HG02885 (cell line): ENCODE measurements at regions not wholly inside any gene's neighbourhood (a gene's known extent, or its start where the extent isn't known, plus 50 kb on each side); places are given as distances from the start of the nearest gene placed in this dataset.
"Not testable (repeated sequence)": the region's sequence is repeated elsewhere in the genome, so short reads cannot be mapped to it uniquely, and the experiment has no call there.

ENCODE experiments used
- ATAC-seq: cut with Tn5 transposase; IDR thresholded peaks from one replicate; pipeline ENCODE4 v1.9.1; 2021; ENCODE audit warnings: mild to moderate bottlenecking; ENCODE audit not compliant: unreplicated experiment, poor library complexity

DNA sequence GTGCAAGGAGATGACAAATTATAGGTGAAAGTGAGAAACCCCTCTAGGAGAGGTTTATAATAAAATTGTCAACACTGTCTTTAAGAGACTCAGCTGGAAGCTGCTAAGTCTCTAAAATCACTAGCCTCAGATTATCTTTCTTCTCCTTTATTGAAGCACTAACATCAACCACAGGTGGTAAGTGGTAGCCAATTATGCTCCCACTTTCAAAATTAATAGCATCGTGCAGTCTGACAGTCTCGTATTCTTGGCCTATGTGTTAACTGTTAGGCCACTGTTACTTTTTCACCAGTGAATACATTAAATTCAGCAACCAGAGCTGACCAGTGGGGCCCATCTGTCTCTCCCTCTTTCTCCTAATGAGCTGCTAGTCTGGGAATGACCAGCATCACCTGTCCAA, 674.1 kb downstream of the RAPGEF2 start:
- ATAC-seq: no peak

DNA sequence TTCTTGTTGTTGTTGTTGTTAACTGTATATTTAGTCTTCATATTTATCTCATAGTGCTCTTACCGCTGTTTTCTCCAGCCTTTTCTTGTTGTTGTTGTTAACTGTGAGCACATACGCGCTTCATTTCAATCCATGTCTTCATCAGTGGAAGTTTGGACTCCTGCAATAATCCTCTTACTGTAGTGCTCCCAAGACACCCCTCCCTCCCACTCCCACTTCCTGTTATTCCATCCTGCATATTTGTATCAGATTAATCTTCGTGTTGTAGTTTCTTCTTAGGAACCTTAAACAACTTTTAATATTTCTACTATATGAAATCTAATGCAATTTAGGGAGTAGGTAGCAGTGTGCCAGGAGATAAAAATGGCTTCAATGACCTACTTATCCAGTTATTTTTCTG, 674.8 kb downstream of the RAPGEF2 start:
- ATAC-seq: no peak

DNA sequence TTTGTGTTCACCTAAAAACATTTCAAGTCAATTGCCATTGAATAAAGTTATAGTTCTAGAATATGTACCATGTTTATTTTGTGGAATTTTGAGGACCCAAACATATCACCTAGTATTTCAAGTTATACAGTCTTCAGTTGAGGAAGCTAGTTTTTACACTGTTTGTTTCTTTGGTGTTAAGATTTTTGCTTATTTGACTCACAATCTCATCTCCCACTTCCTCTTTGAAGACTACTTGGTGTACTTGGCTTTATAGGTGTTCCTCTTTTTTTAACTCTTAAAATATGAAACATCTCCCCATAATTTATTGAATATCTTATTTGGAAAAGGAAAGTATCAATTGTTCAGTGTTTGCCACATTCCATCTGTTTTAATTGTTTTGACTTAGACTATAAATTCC, 675.4 kb downstream of the RAPGEF2 start:
- no peak for ATAC-seq

DNA sequence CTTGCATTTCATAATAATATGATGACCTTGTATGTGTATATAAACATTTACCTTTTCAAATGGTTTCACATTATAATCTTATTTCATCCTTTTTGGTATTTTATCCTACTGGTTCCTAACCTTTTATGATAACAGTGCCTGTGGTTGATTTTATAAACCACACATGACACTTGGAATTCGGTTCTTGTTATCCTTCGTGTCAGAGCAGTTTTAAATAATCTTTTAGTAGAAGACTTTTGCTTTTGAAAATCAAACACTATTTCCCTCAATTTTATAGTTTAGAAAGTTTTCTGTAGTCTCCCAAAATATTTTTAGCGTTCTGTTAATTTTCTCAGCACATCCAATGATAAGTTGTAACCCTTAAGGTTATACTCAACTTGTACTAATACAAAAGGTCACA, 676.8 kb downstream of the RAPGEF2 start:
- ATAC-seq: no peak

DNA sequence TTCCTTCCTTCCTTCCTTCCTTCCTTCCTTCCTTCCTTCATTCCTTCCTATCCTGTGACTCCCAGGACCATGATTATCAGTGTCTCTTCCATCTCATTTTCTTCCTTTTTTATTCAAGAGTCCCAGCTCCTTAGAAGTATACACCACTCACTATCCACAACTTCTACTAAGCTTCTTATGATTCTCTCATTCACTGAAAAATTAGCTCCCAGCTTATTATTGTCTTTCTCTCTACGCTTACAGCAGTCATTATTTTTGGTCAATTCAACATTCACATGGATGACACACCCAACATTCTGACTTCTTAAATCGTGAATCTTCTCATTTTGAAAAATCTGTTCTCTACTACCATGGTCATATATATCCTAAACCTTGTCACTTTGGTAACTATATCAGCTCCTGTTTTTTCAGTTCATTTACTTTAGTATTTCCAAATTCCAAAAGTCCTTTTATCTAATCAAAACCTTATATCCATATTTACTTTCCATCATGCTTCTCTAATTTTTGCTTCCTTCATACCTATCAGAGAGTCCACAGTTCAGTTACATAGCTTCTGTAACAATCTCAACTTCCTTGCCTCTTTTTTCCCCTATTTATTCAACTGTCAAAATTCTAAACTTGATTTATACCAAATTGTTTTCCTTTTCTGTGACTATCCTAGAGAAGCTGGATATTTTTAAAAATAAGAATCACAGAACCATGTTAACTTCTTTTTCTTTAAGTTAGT, 677.5 kb downstream of the RAPGEF2 start:
- no peak for ATAC-seq

DNA sequence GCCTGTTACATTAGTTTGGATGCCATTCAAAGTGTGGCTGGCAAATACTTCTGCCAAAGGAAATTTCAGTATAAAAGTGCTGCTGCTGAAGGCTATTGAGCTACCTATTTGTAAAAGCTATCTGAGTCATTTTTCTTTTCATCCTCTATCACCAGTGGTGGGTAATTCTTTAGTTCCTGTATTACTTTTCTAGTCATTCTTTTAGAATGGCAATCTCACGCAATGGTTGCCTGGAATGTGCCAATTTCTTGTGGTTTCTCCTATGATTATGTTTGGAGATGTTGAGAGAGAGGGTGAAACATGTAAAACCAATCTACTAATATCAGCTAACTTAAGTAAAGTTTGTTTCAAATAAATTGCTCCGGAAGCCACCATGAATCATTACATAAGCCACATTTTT, 685.0 kb downstream of the RAPGEF2 start:
- ATAC-seq: no peak

DNA sequence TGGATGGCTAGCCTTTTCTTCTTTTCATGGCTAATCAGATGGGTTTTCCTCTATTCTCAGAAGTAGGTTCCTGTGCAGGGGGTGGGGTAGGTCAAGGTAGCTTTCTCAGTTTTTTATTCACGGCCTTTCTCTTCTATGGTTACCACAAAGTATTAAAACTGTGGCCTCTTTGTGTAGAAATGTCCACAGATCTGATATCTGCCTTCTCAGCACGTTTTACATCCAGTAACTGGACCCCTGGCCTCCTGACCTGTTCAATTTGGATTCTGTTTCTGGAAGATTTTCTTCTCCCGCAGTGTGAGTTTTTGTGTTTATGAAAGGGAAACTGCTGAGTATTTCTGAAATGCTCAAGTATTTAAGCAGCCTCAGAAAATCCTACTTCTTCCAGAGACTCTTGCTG, 688.5 kb downstream of the RAPGEF2 start:
- ATAC-seq: no peak

DNA sequence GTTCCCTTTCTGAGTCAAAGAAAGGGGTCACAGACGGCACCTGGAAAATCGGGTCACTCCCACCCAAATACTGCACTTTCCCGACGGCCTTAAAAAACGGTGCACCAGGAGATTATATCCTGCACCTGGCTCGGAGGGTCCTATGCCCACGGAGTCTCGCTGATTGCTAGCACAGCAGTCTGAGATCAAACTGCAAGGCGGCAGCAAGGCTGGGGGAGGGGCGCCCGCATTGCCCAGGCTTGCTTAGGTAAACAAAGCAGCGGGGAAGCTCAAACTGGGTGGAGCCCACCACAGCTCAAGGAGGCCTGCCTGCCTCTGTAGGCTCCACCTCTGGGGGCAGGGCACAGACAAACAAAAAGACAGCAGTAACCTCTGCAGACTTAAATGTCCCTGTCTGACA, 701.7 kb downstream of the RAPGEF2 start:
- not testable (repeated sequence) for ATAC-seq

DNA sequence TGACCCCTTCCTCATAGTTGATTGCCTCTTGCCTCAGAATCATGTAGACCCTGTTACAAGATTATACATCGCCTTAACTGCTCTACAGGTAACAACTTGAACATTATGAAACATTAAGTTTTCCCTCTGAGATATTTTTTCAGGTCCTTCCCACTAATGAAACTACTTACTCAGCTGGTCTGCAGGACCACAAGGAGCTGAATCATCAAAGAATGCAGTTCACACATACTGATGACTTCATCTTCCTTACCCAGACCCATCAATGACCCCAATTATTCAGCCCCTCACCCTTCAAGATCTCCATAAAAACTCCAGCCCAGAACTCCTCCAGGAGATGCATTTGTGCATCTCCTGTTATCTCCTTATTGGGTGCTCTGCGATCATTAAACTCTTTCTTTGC, 720.9 kb downstream of the RAPGEF2 start:
- ATAC-seq: no peak

DNA sequence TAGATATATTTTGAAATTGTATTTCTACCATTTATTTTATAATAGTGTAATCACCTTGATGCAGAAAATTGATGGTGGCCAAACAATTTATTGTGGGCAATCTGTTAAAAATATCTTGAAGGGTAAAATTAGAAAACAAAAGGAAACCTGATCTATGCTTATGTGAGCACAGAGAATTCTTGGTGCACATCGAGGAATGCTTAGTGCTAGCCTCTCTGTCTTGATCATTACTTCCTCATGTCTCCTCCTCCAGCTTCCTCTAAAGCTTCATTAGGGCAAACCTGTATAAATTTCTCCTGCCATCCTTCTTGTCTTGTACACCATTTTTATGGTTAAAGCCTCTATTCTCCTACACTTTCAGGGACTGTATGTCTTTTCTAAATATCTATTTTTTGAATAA, 725.8 kb downstream of the RAPGEF2 start:
- no peak for ATAC-seq

DNA sequence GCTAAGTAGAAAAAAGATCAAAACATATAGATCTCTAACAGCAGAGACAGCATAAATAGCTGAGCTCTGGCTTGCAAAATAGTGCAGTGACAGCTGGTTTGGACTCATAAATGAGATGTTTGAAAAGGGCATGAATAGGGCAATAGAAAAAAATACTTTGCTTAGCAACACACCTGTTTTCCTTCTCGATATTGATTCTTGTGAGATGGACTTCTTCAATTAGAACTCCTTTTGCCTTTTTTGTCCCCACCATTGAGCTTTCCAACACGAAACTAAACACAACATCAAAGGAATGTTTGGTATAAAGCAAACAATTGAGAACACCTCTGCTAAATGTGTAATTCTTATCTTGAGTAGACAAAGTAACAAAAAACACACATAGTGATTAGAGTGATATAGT, 726.3 kb downstream of the RAPGEF2 start:
- ATAC-seq: no peak

DNA sequence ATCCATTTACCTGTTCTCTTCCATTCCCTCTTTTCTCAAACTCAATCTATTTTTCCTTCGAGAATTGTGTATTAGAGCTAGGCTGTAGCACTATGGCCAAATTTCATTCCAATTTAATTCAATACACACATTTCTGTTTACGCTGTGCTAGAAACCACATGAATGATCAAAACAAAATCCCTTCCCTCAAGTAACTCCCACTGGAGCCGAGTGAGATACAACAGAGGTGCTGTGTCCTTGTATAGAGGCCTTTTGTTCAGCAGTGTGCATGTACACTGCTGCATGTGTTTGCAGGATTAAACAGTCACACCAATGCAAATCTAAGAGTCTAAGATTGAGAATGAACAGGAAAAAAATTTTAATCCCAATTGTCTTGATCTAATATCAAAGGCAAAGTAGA, 734.2 kb downstream of the RAPGEF2 start:
- no peak for ATAC-seq

DNA sequence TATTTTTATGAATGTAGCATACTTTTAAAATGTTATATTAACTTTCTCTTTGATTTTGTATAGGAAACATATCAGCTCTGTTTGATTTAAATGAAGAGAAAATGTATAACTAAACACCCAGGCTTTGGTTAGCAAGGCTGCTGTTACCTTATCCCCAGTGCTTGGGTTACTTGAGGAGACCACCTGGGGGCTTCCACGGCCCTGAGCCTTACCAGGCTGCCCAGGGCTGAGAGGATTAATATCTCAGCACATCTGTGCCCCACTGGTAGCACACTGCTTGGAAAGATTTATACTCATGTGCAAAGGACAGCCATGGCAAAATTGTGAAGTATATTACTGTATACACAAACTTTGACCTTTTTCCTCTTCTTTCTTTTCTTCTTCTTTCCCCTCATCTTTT, 752.9 kb downstream of the RAPGEF2 start:
- no peak for ATAC-seq

DNA sequence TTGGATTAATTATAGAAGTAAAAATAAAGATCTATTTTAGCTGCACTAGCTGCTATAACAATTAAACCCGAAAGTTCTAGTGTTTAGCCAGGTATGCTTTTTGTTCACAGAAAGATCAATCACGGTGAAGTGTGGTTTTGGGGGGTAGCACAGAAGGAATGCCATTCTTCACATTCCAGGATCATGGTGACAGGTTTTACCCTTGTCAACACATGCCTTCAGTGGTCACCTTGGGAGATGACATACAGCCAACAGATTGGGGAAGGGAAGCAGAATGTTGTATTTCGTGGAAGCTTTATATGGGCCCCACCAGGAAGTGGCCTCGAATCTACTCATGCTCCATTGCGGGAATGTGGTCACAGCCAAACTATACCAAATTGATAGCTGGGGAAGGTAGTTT, 753.6 kb downstream of the RAPGEF2 start:
- no peak for ATAC-seq

DNA sequence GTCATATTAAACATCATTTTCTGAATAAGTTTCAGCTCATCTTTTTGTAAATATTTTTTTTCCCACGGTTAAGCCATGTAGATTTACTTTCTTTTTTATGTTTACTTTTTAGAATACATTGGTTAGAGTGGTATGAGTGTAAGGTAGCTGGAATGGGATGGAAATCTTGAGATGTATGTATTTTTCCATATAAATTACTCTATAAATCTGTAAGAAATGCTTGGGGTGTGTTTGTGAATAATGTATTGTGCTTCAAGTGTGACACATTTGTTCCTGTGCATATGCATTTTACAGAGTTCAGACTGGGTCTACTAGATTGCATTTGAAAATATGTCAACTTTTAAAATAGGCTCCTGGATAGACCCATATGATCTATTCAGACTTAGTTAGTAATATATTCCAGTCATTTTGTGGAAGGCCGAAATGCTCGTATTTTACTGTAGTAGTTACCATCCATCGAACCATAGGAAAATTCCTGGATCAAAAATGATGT, 756.8 kb downstream of the RAPGEF2 start:
- ATAC-seq: no peak

DNA sequence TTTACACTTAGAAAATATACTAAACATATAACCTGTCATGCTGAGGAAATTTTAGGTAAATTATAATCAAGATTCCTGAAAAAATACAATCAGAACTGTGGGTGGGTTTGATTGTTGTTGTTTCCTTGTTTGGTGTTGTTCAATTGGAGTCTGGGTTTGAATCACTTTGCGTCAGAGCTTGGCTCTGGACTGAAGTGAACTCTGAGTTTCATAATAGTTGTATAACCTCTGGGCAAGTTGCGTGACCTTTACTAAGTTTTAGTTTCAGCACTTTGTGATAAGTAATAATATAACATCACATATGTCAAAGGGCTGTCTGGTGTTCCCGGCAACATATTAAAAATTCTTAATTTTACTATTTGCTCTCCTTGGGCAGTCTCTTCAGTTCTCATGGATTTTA, 758.1 kb downstream of the RAPGEF2 start:
- ATAC-seq: no peak

DNA sequence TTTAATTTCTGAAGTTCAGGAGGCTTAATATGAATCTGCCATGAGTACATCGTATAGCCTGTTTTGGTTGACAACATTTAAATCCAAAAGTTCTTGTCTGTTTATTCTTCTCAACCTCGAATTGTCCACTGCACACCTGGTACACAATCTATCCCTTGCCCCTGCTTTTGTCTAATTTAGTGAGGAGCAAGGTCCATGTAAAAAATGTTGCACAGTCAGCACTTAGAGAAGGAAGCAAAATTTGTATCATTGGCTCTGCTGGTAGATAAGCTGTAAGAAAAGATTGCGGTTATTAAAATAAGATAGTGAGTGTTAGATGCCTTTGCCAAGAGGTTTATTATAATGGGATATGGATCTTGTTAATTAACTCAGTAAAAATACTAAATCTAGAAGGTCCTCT, 761.5 kb downstream of the RAPGEF2 start:
- no peak for ATAC-seq

DNA sequence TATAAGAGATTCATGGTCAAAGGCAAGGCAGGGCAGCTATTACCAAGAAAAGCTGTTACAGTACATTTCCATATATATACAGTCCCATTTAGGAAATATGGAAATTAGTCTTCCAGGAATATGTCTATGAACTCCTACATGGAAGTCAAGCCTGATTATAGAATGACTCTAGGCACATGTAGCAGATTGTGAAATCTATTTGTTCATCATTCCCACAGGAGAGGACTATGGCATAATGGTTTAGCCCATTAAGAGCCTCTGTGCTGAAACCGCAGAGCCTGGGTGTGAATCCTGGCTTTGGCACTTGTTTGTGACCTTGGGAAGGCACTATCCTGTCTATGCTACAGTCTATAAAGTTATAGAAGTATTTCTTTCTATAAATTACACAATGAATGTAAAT, 764.8 kb downstream of the RAPGEF2 start:
- no peak for ATAC-seq

DNA sequence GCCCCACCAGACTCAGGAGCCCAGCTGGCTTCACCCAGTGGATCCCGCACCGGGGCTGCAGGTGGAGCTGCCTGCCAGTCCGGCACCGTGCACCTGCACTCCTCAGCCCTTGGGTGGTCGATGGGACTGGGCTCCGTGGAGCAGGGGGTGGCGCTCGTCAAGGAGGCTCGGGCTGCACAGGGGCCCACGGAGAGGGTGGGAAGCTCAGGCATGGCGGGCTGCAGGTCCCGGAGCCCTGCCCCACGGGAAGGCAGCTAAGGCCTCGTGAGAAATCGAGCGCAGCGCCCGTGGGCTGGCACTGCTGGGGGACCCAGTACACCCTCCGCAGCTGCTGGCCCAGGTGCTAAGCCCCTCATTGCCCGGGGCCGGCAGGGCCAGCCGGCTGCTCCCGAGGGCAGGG, 766.1 kb downstream of the RAPGEF2 start:
- not testable (repeated sequence) for ATAC-seq

DNA sequence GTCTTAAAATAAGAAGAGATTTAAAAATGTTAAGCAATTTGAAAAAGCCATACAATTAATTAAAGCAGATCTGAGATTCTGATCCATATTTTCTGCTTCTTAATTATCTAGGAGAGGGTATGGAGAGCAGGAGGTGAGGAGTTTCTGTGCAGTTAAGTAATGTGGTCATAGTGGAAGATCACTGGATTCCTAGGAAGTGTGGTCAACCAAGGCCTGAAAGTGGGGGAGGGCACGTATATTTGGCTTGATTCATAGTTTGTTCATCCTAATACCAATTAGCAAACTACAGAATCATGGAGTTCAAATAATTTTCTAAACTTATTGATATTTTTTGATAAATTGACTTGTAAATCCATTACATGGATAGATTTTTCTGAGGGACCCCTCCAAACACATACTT, 768.3 kb downstream of the RAPGEF2 start:
- ATAC-seq: no peak

DNA sequence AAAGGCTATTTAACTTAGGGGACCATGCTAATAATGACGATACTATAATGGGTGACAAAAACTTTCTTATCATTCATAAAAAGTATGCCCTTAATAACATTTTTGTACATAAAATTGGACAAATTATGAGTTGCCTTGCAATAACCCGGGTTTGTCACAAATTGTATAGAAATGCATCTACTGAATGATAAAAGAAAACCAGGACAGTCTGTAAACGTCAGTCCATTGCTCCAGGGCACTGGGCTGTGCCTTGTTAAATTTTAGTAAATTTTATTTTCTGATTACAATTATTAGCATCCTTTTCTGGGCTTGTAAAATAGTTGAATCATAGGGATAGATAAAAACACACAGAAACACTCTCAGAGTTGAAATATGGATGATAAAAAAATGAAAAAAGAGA, 778.3 kb downstream of the RAPGEF2 start:
- ATAC-seq: no peak

DNA sequence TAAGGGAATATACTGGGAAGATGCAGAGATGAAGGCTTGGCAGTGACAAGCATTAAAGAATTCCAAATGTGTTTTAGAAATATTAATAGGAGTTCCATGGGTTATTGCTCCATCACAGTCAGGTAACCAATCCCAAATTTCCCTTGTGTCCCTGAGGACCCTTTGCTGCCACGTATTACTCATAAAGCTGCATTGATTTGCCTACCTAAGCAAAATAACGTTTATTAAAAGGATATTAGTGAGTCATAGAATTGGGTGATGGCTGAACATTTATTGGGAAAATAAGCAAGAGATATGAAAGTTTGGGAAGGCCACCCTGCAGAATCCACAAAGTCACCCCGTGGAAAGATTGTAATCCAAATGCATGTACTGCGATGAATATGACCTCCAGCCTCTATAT, 782.1 kb downstream of the RAPGEF2 start:
- no peak for ATAC-seq

DNA sequence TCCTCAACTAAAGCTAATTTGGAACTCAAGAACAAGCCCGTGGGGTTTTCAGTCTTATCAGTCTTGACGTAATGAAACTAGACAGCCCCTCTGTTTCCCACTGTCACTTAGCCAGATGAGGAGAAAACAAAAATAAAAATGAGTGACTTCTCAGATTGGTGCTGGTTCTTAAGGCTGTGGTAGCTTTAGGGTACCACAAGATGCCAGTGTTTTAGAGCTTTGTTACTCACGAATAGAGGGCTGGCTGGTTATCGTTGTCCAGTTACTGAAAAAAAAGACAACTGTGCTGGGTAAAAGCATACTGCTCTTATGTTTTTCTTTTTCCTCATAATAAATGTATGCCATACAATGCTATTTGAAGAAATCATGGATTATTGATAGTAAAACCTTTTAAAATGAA, 796.7 kb downstream of the RAPGEF2 start:
- no peak for ATAC-seq
